Tibial nerve (tissue), 4 donors: ENCODE measurements at regions not wholly inside any gene's neighbourhood (a gene's known extent, or its start where the extent isn't known, plus 50 kb on each side); places are given as distances from the start of the nearest gene placed in this dataset.

Experiments used
- DNase-seq, 2 donors: peaks; one replicate each; pipeline ENCODE4 v3.0.0-alpha.2; 2019; ENCODE audit warnings: low spot score in 2 of 2
- H3K27ac ChIP-seq, 4 donors: fragments of 200-600 bp; sonication (generic) in 3 of 4; one replicate each; pipeline ENCODE4 v1.5.1; 2017 to 2019; ENCODE audit warnings: mild to moderate bottlenecking in 1 of 4
- H3K27me3 ChIP-seq, 2 donors: fragments of 200-600 bp; sonication (generic) in 1 of 2; one replicate each; pipeline versions ENCODE4 v1.5.1 to v1.6.0; 2017 to 2019
- H3K36me3 ChIP-seq, 3 donors: fragments of 200-600 bp; sonication (generic); one replicate each; pipeline ENCODE4 v1.5.1; 2018 to 2019
- H3K4me1 ChIP-seq, 4 donors: fragments of 200-600 bp; sonication (generic) in 3 of 4; one replicate each; pipeline ENCODE4 v1.5.1; 2017 to 2019
- H3K4me3 ChIP-seq, 4 donors: fragments of 200-600 bp; sonication (generic) in 3 of 4; one replicate each; pipeline ENCODE4 v1.5.1; 2017 to 2019; ENCODE audit warnings: mild to moderate bottlenecking in 1 of 4, moderate library complexity in 1 of 4
- H3K9me3 ChIP-seq, 4 donors: fragments of 200-600 bp; sonication (generic) in 3 of 4; one replicate each; pipeline ENCODE4 v1.5.1; 2017 to 2019
- EP300 ChIP-seq, 2 donors: sonication (generic); formaldehyde crosslinking; IDR thresholded peaks; one replicate each; pipeline ENCODE4 v1.6.1; 2017; ENCODE audit warnings: antibody characterized with exemption in 2 of 2, mild to moderate bottlenecking in 1 of 2
- POLR2A ChIP-seq, 2 donors: fragments of 450-650 bp; IDR thresholded peaks; one replicate each; pipeline ENCODE4 v1.6.1; 2017; ENCODE audit warnings: antibody characterized with exemption in 2 of 2, mild to moderate bottlenecking in 2 of 2, moderate library complexity in 2 of 2
- WGBS, 2 donors: methylation state at CpG; one replicate each; pipeline ENCODE4 v1.1.5; 2018; 5-methylcytosine and 5-hydroxymethylcytosine counted together
- TF ChIP-seq, protein P1 (sequence below), 5 experiments: fragments of 200-600 bp in 3 of 5; fragments of 450-650 bp in 2 of 5; sonication (generic) in 3 of 5; IDR thresholded peaks; one replicate each; pipeline ENCODE4 v1.5.1; 2016 to 2019; ENCODE audit warnings: antibody characterized with exemption in 5 of 5, mild to moderate bottlenecking in 3 of 5, moderate library complexity in 2 of 5

DNA sequence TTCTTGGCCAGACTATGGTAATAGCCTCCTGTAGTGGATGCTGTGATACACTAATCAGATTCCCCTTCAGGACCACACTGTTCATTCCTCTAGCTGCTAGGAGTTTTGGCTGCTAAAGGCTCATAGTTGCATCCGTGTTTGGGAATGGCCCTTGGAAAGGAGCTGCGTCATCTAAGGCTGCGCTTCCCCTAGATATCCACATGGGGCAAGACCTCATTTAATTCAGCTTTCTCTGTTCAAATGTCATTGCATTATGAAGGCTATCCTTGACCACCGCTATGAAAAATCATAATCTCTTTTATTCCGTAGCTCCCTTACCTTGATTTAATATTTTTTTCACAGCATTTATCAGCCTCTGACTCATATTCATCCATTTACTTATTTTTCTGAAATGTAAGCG lies 258.3 kb upstream of the NR4A3 start:
- H3K27me3 ChIP-seq = no peaks in the 10 kb centered on the region
- H3K9me3 ChIP-seq = no peaks in the 10 kb centered on the region
- no peak for DNase-seq
- H3K27ac ChIP-seq = no peak overlapping the region
- H3K36me3 ChIP-seq = no peaks in the 10 kb centered on the region
- H3K4me3 ChIP-seq = no peak overlapping the region
- no peak for TF ChIP-seq POLR2A (IDR thresholded peaks at IDR 0.05)
- TF ChIP-seq, protein P1, sequence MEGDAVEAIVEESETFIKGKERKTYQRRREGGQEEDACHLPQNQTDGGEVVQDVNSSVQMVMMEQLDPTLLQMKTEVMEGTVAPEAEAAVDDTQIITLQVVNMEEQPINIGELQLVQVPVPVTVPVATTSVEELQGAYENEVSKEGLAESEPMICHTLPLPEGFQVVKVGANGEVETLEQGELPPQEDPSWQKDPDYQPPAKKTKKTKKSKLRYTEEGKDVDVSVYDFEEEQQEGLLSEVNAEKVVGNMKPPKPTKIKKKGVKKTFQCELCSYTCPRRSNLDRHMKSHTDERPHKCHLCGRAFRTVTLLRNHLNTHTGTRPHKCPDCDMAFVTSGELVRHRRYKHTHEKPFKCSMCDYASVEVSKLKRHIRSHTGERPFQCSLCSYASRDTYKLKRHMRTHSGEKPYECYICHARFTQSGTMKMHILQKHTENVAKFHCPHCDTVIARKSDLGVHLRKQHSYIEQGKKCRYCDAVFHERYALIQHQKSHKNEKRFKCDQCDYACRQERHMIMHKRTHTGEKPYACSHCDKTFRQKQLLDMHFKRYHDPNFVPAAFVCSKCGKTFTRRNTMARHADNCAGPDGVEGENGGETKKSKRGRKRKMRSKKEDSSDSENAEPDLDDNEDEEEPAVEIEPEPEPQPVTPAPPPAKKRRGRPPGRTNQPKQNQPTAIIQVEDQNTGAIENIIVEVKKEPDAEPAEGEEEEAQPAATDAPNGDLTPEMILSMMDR (IDR thresholded peaks at IDR 0.05) = no peak
- TF ChIP-seq EP300 (IDR thresholded peaks at IDR 0.05) = no peak
- WGBS, 2 donors = 87 to 95% methylated on average over 6 of the region's 6 CpGs
- no peaks in the 10 kb centered on the region for H3K4me1 ChIP-seq

DNA sequence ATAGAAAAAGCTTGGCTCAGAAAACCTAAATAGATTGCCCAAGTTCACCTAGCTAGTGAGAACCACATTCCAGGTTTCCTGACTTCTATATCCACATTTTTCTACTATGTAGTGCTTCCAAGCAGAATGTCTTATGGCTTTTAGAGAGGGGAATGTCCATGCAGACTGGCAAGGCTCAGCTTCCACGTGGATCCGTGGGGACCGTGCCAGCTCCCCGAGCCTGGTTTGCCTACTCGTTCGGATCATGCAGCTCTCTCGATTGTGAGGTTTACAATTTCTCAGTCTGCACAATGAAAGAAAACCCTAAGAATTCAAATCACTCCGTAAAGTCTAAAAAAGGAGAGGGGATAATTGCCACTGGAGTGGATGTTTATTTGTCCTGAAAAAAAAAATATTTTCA lies 256.5 kb upstream of the NR4A3 start:
- TF ChIP-seq EP300 (IDR thresholded peaks at IDR 0.05) (no peak), POLR2A (IDR thresholded peaks at IDR 0.05) (no peak)
- TF ChIP-seq, protein P1 (IDR thresholded peaks at IDR 0.05) = no peak
- WGBS, 2 donors = 58 to 69% methylated on average over 8 of the region's 8 CpGs
- DNase-seq = no peak
- Histone ChIP-seq H3K36me3 (no peaks in the 10 kb centered on the region), H3K4me3 (no peak overlapping the region), H3K4me1 (no peaks in the 10 kb centered on the region), H3K9me3 (no peaks in the 10 kb centered on the region), H3K27me3 (no peaks in the 10 kb centered on the region), H3K27ac (no peak overlapping the region)

DNA sequence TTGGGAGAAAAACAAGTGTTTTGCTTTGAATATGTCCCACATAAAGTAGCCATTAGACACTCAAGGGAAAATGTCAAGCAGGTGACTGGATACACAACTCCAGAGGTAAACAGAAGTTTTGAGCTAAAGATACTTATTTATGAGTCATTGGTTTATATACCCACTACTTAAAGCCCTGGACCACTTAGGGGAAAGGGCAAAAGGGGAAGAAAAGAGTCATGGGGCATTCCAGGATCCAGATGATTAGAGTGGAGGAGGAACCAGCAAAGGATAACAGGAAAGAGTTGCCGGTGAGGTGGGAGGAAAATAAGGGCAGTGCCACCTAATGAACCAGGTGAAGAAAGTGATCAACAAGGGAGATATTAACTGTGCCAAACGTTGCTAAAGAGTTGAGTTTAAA lies 254.2 kb upstream of the NR4A3 start:
- H3K9me3 ChIP-seq = no peaks in the 10 kb centered on the region
- H3K4me3 ChIP-seq = no peak overlapping the region
- 70 to 80% methylated on average over 2 of the region's 2 CpGs for WGBS, 2 donors
- no peaks in the 10 kb centered on the region for H3K4me1 ChIP-seq
- H3K27ac ChIP-seq = no peak overlapping the region
- no peaks in the 10 kb centered on the region for H3K27me3 ChIP-seq
- no peaks in the 10 kb centered on the region for H3K36me3 ChIP-seq
- no peak for DNase-seq
- no peak for TF ChIP-seq POLR2A (IDR thresholded peaks at IDR 0.05)
- TF ChIP-seq EP300 (IDR thresholded peaks at IDR 0.05) = no peak
- TF ChIP-seq, protein P1 (IDR thresholded peaks at IDR 0.05) = no peak

DNA sequence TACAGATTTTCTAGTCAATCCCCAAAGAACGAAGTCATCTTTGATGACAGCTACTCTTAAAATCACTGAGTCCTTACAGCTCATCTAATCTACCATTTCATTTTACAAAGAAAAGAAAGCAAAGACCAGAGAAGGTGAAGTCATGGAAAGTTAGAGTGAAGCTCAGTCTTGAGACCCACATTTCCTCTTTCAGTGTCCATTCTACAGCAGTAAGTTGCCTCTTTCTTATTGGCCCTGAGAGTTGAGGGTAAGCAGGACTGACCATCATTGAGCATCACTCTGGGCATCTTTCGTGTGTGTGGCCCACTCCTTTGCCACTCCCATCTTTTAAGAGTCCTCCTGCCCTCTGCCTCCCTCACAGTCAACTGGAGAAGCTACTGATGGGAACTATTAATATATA lies 251.8 kb upstream of the NR4A3 start:
- TF ChIP-seq, protein P1 (IDR thresholded peaks at IDR 0.05) = no peak
- no peak for TF ChIP-seq EP300 (IDR thresholded peaks at IDR 0.05)
- no peak for TF ChIP-seq POLR2A (IDR thresholded peaks at IDR 0.05)
- 87 to 93% methylated on average over 2 of the region's 2 CpGs for WGBS, 2 donors
- no peaks in the 10 kb centered on the region for H3K4me1 ChIP-seq

DNA sequence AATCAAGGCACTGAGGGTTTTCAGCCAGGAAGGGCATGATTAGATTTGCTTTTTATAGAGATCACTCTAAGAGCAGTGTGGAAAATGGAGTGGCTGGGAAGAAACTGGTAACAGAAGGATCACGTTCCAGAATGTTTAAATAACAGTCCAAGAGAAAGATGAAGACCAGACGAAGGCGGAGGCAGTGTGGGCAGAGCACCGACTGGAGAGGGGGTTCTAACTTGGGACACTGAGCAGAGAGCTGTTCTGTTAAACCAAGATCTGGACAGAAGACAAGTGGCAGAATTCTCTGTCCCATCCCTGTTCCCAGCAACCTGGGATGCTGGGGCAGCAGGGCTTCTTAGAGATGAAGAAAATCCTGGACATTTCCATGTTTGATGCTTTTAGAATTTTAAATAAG lies 249.1 kb upstream of the NR4A3 start:
- H3K27ac ChIP-seq = no peak overlapping the region
- H3K4me1 ChIP-seq = no peaks in the 10 kb centered on the region
- no peak for TF ChIP-seq POLR2A (IDR thresholded peaks at IDR 0.05)
- no peak for TF ChIP-seq EP300 (IDR thresholded peaks at IDR 0.05)
- TF ChIP-seq, protein P1 (IDR thresholded peaks at IDR 0.05) = no peak

More for the DNA sequence above, 251.8 kb upstream of the NR4A3 start:
- no peaks in the 10 kb centered on the region for H3K36me3 ChIP-seq
- H3K27ac ChIP-seq = no peak overlapping the region
- H3K27me3 ChIP-seq = no peaks in the 10 kb centered on the region
- no peaks in the 10 kb centered on the region for H3K9me3 ChIP-seq
- H3K4me3 ChIP-seq = no peak overlapping the region
- DNase-seq = no peak

More for the DNA sequence above, 249.1 kb upstream of the NR4A3 start:
- DNase-seq = no peak
- Histone ChIP-seq H3K36me3 (no peaks in the 10 kb centered on the region), H3K9me3 (no peaks in the 10 kb centered on the region), H3K4me3 (no peak overlapping the region), H3K27me3 (no peaks in the 10 kb centered on the region)
- WGBS, 2 donors = 72 to 79% methylated on average over 4 of the region's 4 CpGs
